Upper lobe of right lung (tissue), 1 donor: ENCODE measurements at regions not wholly inside any gene's neighbourhood (a gene's known extent, or its start where the extent isn't known, plus 50 kb on each side); places are given as distances from the start of the nearest gene placed in this dataset.

Experiments used
- ATAC-seq: fragments of 200-7000 bp; cut with Tn5 transposase; one replicate; pipeline ENCODE4 v1.9.1; 2020; ENCODE audit warnings: mild to moderate bottlenecking, moderate library complexity
- DNase-seq: peaks from one replicate; pipeline ENCODE4 v3.0.0-alpha.2; 2020
- H3K27ac ChIP-seq: fragments of 200-600 bp; one replicate; pipeline ENCODE4 v1.8.0; 2022
- H3K27me3 ChIP-seq: fragments of 200-600 bp; one replicate; pipeline ENCODE4 v1.8.0; 2022; ENCODE audit warnings: mild to moderate bottlenecking
- H3K36me3 ChIP-seq: fragments of 200-600 bp; one replicate; pipeline ENCODE4 v1.8.0; 2022
- H3K4me1 ChIP-seq: fragments of 200-600 bp; one replicate; pipeline ENCODE4 v1.8.0; 2022
- H3K4me3 ChIP-seq: fragments of 200-600 bp; one replicate; pipeline ENCODE4 v1.8.0; 2022; ENCODE audit warnings: mild to moderate bottlenecking
- H3K9me3 ChIP-seq: fragments of 200-600 bp; one replicate; pipeline ENCODE4 v1.8.0; 2022
- intact Hi-C: fragments of 100-400 bp; cut with DNase I; formaldehyde crosslinking; loops from one replicate; pipeline ENCODE4 v1.11.0; 2022
- TF ChIP-seq, protein P1 (sequence below): fragments of 200-600 bp; IDR thresholded peaks from one replicate; pipeline ENCODE4 v1.8.0; 2022; ENCODE audit warnings: antibody characterized with exemption
- donor health status: DM: no; HTN: yes; CAD: no; lungs with severe emphysema.

- no peak overlapping the region for H3K27ac ChIP-seq
- DNase-seq: no peak
- H3K9me3 ChIP-seq: no peaks in the 10 kb centered on the region
- no peak for ATAC-seq
- peaks cover 23% of the 10 kb centered on the region for H3K4me1 ChIP-seq
- intact Hi-C loops: no loop called here
- H3K4me3 ChIP-seq: no peak overlapping the region
- H3K27me3 ChIP-seq: no peaks in the 10 kb centered on the region
- no peaks in the 10 kb centered on the region for H3K36me3 ChIP-seq
- TF ChIP-seq, protein P1, sequence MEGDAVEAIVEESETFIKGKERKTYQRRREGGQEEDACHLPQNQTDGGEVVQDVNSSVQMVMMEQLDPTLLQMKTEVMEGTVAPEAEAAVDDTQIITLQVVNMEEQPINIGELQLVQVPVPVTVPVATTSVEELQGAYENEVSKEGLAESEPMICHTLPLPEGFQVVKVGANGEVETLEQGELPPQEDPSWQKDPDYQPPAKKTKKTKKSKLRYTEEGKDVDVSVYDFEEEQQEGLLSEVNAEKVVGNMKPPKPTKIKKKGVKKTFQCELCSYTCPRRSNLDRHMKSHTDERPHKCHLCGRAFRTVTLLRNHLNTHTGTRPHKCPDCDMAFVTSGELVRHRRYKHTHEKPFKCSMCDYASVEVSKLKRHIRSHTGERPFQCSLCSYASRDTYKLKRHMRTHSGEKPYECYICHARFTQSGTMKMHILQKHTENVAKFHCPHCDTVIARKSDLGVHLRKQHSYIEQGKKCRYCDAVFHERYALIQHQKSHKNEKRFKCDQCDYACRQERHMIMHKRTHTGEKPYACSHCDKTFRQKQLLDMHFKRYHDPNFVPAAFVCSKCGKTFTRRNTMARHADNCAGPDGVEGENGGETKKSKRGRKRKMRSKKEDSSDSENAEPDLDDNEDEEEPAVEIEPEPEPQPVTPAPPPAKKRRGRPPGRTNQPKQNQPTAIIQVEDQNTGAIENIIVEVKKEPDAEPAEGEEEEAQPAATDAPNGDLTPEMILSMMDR: no peak
Observed at GRCh38 chr9:129464972-129465833, 155.7 kb downstream of the C9orf50 start.

GRCh38 chr9:129463994-129464393 lies 156.9 kb downstream of the C9orf50 start:
- no peak for ATAC-seq
- no peak for DNase-seq
- TF ChIP-seq, protein P1: no peak
- Histone ChIP-seq H3K27me3 (no peaks in the 10 kb centered on the region), H3K4me3 (no peak overlapping the region), H3K4me1 (peaks cover 34% of the 10 kb centered on the region), H3K27ac (no peak overlapping the region), H3K9me3 (no peaks in the 10 kb centered on the region), H3K36me3 (no peaks in the 10 kb centered on the region)
- intact Hi-C loops: no loop called here

DNA sequence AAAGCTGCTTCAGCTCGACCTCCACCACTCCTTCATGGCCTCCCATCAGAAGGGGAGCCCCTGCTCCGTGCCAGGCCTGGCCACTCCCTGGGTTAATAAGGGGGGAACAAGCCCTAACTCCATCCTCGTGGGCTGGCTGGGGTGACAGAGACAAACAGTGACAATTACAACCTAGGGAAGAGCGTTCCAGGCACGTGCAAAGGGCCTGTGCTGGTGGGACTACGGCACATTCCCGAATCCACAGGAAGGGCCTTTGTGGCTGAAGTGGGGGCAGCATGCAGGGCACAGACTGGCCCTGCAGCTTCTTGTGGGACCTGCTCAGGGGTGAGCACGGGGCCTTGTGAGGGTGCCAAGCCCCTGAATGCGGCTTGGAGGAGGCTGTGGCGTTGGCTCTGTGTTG lies 157.4 kb downstream of the C9orf50 start:
- Histone ChIP-seq H3K36me3 (no peaks in the 10 kb centered on the region), H3K27ac (no peak overlapping the region), H3K9me3 (no peaks in the 10 kb centered on the region), H3K4me3 (no peak overlapping the region), H3K27me3 (no peaks in the 10 kb centered on the region), H3K4me1 (peaks cover 39% of the 10 kb centered on the region)
- intact Hi-C loops: no loop called here
- ATAC-seq (no peak), DNase-seq (no peak)
- TF ChIP-seq, protein P1: no peak

DNA sequence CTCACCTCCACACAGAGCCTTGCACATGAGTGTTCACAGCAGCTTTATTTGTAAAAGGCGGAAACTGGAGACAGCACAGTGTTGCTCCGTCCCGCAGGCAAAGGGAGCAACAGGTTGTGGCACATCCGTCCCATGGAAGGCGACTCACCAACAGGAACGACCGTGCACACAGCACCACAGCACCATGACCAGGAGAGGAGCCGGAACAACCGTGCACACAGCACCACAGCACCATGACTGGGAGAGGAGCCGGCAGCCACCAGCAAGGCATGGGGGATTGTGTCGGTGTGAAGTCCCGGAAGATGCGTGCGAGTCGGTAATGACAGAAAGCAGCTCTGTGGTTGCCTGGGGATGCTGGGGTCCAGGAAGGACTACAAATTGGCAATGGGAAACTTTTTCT lies 158.5 kb downstream of the C9orf50 start:
- H3K27ac ChIP-seq: no peak overlapping the region
- TF ChIP-seq, protein P1: no peak
- peaks cover 39% of the 10 kb centered on the region for H3K4me1 ChIP-seq
- H3K27me3 ChIP-seq: no peaks in the 10 kb centered on the region
- no peak for ATAC-seq
- intact Hi-C loops: no loop called here
- H3K36me3 ChIP-seq: no peaks in the 10 kb centered on the region
- no peak overlapping the region for H3K4me3 ChIP-seq
- no peak for DNase-seq
- no peaks in the 10 kb centered on the region for H3K9me3 ChIP-seq

DNA sequence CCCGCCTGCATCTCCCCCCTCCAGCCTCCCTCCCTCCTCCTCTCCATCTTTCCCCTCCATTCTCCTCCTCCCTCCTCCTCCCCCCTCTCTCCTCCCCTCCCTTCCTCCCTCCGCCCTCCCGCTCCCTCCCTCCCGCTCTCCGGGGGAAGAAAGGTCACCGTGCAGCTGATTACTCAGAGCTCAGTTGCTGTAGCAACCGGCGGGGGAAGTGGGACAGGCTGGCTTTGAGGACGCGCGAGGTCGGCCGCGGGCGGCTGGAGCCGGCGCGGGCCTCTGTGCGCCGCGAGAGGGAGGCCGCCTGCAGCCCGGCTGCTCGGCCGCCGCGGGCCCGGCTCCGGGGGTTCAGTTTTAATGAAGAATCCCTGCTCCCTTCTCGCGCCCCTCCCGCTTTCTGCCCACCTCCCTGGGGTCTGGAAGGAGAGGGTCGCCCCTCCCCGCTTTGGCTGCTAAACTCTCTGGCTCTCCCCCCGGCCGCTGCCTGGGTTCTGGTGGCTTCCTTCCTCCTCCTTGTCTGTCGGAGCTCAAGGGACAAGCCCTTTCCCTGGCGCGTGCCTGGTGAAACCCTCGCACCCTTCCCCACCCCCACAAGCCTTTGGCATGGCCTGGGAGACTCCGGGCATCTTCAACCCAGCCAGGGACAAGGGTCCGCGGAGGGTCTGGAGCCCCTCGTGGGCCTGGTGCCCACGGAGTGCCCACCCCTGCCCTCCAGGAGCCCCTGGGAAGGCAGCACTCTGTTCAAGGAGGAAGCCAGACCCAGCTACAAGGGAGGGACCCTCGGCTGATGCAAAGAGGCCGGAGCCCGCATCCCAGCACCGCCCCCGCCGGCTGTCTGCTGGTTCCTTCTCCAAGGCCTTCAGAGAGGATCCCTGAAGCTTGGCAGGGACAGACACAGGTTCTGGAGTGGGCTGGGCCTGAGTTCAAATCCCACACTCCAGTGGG lies 160.3 kb downstream of the C9orf50 start:
- H3K27me3 ChIP-seq: no peaks in the 10 kb centered on the region
- H3K4me3 ChIP-seq: peak overlapping the region; percentile 51
- ATAC-seq: peak; percentile 93
- H3K36me3 ChIP-seq: no peaks in the 10 kb centered on the region
- peak; percentile 97 for DNase-seq
- peak overlapping the region; percentile 99 for H3K27ac ChIP-seq
- intact Hi-C loops: no loop called here
- H3K9me3 ChIP-seq: no peaks in the 10 kb centered on the region
- H3K4me1 ChIP-seq: peaks cover 39% of the 10 kb centered on the region
- TF ChIP-seq, protein P1: no peak
